ENCODE measurements at regions not wholly inside any gene's neighbourhood (a gene's known extent, or its start where the extent isn't known, plus 50 kb on each side); places are given as distances from the start of the nearest gene placed in this dataset.

- TF ChIP-seq EZH2phosphoT487 (conservative IDR thresholded peaks at IDR 0.05; ENCODE audit: low read length) (no peak), CTCF (IDR thresholded peaks at IDR 0.05; ENCODE audit: insufficient read depth, low read length, poor library complexity, severe bottlenecking) (no peak)
- H3K4me3 ChIP-seq (ENCODE audit: insufficient read depth, low read length, poor library complexity, severe bottlenecking) = no peak overlapping the region
- H4K20me1 ChIP-seq (ENCODE audit: low read depth, low read length) = no peaks in the 10 kb centered on the region
- H3K4me2 ChIP-seq (ENCODE audit: low read depth, low read length, poor library complexity, severe bottlenecking) = no peak overlapping the region
- no peak overlapping the region for H3K27ac ChIP-seq (ENCODE audit: low read depth, low read length)
- no peaks in the 10 kb centered on the region for H3K9me3 ChIP-seq (ENCODE audit: insufficient read depth, low read length)
- H2AFZ ChIP-seq (ENCODE audit: low read depth, low read length, severe bottlenecking) = no peak overlapping the region
- no peak overlapping the region for H3K9ac ChIP-seq (ENCODE audit: low read length)
- no peaks in the 10 kb centered on the region for H3F3A ChIP-seq (ENCODE audit: insufficient read depth)
- H3K27me3 ChIP-seq (ENCODE audit: low read length) = no peaks in the 10 kb centered on the region
- no peaks in the 10 kb centered on the region for H3K9me2 ChIP-seq (replicated peaks; ENCODE audit: insufficient read depth, low read length)
- no peaks in the 10 kb centered on the region for H3K36me3 ChIP-seq (ENCODE audit: low read length)
- H3K79me2 ChIP-seq (ENCODE audit: insufficient read depth, low read length) = no peaks in the 10 kb centered on the region
Measured at GRCh38 chr2:157093666-157094065, 163.8 kb upstream of the GALNT5 start.

GRCh38 chr2:157105372-157105771, 152.1 kb upstream of the GALNT5 start:
- H4K20me1 ChIP-seq (ENCODE audit: low read depth, low read length) = no peaks in the 10 kb centered on the region
- TF ChIP-seq CTCF (IDR thresholded peaks at IDR 0.05; ENCODE audit: insufficient read depth, low read length, poor library complexity, severe bottlenecking) (no peak), EZH2phosphoT487 (conservative IDR thresholded peaks at IDR 0.05; ENCODE audit: low read length) (no peak)
- H3F3A ChIP-seq (ENCODE audit: insufficient read depth) = no peaks in the 10 kb centered on the region
- no peaks in the 10 kb centered on the region for H3K27me3 ChIP-seq (ENCODE audit: low read length)
- H3K9me2 ChIP-seq (replicated peaks; ENCODE audit: insufficient read depth, low read length) = 0 out of 2 replicates have a peak, but pooled peaks cover 4% of the 10 kb centered on the region
- no peaks in the 10 kb centered on the region for H3K9me3 ChIP-seq (ENCODE audit: insufficient read depth, low read length)
- no peaks in the 10 kb centered on the region for H3K79me2 ChIP-seq (ENCODE audit: insufficient read depth, low read length)
- no peak overlapping the region for H2AFZ ChIP-seq (ENCODE audit: low read depth, low read length, severe bottlenecking)
- no peaks in the 10 kb centered on the region for H3K36me3 ChIP-seq (ENCODE audit: low read length)
- no peak overlapping the region for H3K27ac ChIP-seq (ENCODE audit: low read depth, low read length)
- no peak overlapping the region for H3K9ac ChIP-seq (ENCODE audit: low read length)
- no peak overlapping the region for H3K4me3 ChIP-seq (ENCODE audit: insufficient read depth, low read length, poor library complexity, severe bottlenecking)
- no peak overlapping the region for H3K4me2 ChIP-seq (ENCODE audit: low read depth, low read length, poor library complexity, severe bottlenecking)

GRCh38 chr2:157106950-157107349, 150.6 kb upstream of the GALNT5 start:
- Histone ChIP-seq H3K9me2 (replicated peaks; ENCODE audit: insufficient read depth, low read length) (0 out of 2 replicates have a peak, but pooled peaks cover 4% of the 10 kb centered on the region), H3K9me3 (ENCODE audit: insufficient read depth, low read length) (no peaks in the 10 kb centered on the region), H4K20me1 (ENCODE audit: low read depth, low read length) (no peaks in the 10 kb centered on the region), H3F3A (ENCODE audit: insufficient read depth) (no peaks in the 10 kb centered on the region), H3K4me2 (ENCODE audit: low read depth, low read length, poor library complexity, severe bottlenecking) (no peak overlapping the region), H3K27me3 (ENCODE audit: low read length) (no peaks in the 10 kb centered on the region), H3K9ac (ENCODE audit: low read length) (no peak overlapping the region), H3K27ac (ENCODE audit: low read depth, low read length) (no peak overlapping the region), H3K36me3 (ENCODE audit: low read length) (no peaks in the 10 kb centered on the region), H2AFZ (ENCODE audit: low read depth, low read length, severe bottlenecking) (no peak overlapping the region), H3K4me3 (ENCODE audit: insufficient read depth, low read length, poor library complexity, severe bottlenecking) (no peak overlapping the region), H3K79me2 (ENCODE audit: insufficient read depth, low read length) (no peaks in the 10 kb centered on the region)
- TF ChIP-seq CTCF (IDR thresholded peaks at IDR 0.05; ENCODE audit: insufficient read depth, low read length, poor library complexity, severe bottlenecking) (no peak), EZH2phosphoT487 (conservative IDR thresholded peaks at IDR 0.05; ENCODE audit: low read length) (no peak)

Measured in SU-DHL-6 (cell line).